HG03520 (cell line): ENCODE measurements at regions not wholly inside any gene's neighbourhood (a gene's known extent, or its start where the extent isn't known, plus 50 kb on each side); places are given as distances from the start of the nearest gene placed in this dataset.

Source experiments
- ATAC-seq: cut with Tn5 transposase; IDR thresholded peaks from one replicate; pipeline ENCODE4 v1.9.1; 2021; ENCODE audit warnings: mild to moderate bottlenecking, moderate library complexity; ENCODE audit not compliant: unreplicated experiment

DNA sequence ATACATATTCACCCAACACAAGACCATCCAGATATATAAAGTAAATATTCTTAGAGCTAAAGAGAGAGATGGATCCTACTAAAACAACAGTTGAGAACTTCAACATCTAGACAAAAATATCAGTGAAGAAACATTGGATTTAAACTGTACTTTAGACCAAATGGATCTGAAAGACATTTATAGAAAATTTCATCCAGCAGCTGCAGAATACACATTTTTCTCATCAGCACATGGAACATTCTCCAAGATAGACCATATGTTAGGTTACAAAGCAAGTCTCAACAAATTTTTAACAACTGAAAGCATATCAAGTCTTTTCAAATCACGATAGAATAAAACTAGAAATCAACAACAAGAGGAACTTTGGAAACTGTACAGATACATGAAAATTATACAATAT, 369.0 kb upstream of the CCDC54 start:
- no peak for ATAC-seq

DNA sequence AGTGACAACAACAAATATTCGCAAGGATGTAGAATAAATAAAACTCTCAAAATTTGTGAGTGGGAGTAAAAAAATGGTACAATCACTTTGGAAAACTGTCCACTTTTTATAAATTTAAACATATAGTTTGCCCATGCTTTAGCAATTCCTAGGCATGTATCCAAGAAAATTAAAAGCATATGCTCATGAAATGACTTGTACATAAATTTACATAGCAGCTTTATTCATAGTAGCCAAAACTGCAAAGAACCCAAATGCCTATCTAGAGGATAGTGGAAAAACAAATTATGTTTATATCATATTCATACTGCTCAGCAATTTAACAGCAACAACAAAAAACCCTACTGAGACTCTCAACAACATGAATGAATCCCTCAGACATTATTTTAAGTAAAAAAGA, 363.6 kb upstream of the CCDC54 start:
- ATAC-seq = no peak

- ATAC-seq = no peak
These were observed 352.6 kb upstream of the CCDC54 start for GRCh38 chr3:107024551-107025026.

- no peak for ATAC-seq
These were observed 351.3 kb upstream of the CCDC54 start for GRCh38 chr3:107025961-107026360.

DNA sequence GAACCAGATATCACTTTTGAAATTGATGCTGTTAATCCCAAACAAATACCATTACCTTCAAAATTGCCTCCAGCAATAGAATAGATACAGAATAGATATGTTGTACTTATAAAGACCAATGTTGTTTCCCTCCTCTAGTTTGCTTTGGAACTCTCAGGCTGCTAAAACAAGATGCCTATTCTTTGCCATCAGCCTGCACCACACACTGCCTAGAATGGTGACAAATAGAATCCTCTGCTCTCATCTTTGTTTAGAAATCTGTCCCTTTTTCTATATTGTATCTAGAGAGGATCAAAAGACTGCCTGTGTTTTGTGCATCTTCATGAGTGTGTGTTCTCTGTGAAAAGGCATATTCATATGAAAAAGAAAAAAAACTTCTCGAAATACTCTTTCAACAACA, 349.2 kb upstream of the CCDC54 start:
- no peak for ATAC-seq

DNA sequence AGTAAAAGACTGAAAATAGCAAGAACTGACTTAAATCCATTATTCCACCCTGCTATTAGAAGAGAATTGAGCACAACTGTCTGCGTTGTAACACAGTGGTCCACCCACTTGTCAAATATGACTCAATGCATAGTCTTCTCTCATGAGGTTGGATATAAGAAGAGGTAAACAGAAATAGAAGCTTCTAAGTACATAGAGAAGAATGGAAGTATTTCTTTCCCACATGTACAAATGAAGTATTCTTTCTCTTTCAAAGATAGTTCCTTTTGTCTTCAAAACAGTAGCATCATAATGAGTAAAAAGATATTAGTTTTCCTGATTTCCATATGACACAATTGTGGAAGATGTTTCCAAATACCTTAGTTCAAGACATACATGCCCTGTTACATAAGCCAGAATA, 348.6 kb upstream of the CCDC54 start:
- no peak for ATAC-seq

DNA sequence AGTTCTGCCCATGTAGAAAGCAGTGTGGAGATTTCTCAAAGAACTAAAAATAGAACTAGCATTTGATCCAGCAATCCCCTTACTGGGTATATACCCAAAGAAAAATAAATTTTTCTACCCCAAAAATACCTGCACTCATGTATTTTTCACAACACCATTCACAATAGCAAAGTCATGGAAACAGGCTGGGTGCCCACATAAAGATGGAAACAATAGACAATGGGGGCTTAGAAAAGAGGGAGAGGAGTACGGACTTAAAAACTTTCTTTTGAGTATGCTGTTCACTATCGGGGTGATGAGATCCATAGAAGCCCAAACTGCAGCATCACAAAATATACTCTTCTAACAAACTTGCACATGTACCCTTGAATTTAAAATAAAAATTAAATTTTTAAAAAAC, 345.1 kb upstream of the CCDC54 start:
- ATAC-seq = no peak

DNA sequence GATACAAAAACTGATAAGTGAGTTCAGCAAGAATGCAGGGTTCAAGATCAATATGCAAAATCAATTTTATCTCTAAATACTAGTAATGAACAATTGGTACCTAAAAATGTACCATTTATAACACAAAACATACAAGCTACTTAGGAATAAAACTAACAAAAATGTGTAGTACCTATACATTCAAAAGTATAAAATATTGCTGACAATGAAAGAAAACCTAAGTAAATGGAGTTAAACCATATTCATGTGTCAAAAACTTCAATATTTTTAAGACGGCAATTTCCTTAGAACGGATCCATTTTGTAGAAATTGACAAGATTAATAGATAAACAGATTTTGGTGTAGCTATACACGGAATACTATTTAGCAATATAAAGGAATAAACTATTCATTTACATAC, 343.1 kb upstream of the CCDC54 start:
- ATAC-seq = no peak

GRCh38 chr3:107035176-107035575, 342.1 kb upstream of the CCDC54 start:
- ATAC-seq = no peak

DNA sequence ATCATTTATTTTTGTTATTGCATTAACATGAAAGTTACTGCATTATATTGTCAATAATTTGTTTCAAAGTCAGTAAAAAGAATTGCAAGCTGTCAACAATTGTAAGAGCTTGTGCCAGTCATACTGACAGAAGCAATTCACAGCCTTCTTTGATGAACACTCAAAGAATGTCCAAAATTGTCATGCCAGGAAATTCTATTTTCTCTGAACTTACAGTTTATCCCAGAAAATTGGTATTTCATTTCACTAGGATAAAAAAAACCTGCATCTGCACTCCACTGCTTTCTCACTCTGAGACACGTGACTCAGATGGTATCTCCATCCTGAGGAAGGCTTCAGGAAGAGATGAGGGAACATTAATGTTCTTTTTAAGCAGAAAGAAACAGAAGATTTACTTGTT, 332.6 kb upstream of the CCDC54 start:
- ATAC-seq = no peak

DNA sequence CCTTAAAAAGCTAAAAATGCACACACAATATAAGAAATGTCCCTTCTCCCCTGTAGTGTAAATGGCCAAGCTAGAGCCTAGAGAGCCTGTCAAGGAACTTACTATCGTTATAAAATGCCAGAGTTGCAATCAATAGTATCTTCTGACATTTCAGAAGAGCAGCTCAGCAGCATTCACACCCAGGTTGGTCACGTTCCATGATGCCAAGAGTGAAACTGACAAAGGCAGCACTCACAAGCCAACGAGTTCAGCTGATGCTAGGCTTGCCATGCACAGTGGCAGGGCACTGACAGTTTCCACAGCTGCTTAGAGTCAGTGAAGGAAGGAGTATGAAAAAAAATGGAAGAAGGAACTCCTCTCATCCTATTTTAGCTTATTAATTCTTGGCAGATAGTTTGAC, 331.4 kb upstream of the CCDC54 start:
- ATAC-seq = no peak

DNA sequence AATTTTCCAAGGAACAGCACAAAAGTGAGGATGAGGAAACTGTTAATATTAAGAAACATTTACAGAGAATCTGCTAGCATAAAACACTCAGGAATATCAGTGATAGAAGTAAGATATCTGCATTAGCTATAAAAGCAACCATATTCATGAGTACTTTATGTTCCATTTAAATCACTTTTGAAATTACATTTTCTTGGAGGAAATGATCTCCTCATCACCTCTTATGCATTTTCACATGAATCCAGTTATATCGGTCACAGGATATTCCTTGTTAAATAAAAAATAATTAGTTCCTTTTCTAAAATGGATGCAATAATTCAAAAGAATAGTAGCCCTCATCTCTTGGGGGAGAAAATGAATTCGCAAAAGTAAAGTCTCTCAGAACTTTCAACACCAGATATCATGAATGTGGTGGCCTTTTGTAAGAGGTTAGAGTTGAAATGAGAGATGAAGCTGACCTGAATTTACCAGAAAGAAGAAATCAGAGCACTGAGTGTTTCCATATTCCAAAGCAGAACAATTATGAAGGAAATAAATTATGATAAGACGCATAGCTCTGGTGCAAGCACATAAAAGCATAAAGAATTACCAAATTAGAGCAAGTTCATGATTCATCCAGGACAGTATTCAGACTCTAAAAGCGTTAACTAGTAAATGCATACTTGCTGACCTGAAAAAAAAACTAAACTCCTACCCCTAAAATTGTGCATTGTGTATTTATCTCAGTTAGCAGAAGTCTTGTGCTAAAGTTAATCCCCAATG, 321.9 kb upstream of the CCDC54 start:
- ATAC-seq = no peak

DNA sequence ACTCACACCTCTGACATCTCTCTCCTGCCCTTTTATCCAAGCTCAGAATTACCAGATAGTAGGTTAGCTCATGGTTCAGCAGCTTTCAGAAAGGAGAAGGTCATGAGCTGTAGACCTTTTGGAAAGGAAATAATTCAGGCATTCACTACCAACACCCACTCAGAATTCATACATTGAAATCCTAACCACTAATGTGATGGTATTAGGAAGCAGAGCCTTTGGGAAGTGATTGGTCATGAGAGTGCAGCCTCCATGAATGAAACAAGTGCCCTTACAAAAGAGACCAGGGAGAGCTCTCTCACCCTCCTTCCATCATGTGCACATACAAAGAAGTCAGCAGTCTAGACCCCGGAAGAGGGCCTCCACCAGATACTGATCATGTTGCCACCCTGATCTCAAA, 315.8 kb upstream of the CCDC54 start:
- no peak for ATAC-seq

- no peak for ATAC-seq
These were observed 314.9 kb upstream of the CCDC54 start for GRCh38 chr3:107062310-107062709.

DNA sequence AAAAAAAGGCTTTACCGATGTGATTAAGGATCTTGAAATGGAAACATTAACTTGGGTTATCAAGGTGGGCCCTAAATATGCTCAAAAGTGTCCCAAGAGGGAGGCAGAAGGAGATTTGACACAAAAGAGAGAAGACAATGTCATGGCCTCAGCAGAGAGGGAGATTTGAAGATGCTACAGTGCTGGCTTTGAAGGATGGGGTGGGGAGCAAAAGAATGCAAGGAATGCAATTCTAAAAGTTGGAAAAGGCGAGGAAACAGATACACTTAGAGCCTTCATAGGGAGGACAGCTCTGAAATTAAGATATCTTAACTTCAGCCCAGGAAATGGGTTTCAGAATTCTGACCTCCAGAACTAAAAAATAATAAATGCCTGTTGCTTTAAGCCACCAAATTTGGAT, 314.5 kb upstream of the CCDC54 start:
- no peak for ATAC-seq

- ATAC-seq = no peak
These were observed 313.9 kb upstream of the CCDC54 start for GRCh38 chr3:107063351-107063750.

DNA sequence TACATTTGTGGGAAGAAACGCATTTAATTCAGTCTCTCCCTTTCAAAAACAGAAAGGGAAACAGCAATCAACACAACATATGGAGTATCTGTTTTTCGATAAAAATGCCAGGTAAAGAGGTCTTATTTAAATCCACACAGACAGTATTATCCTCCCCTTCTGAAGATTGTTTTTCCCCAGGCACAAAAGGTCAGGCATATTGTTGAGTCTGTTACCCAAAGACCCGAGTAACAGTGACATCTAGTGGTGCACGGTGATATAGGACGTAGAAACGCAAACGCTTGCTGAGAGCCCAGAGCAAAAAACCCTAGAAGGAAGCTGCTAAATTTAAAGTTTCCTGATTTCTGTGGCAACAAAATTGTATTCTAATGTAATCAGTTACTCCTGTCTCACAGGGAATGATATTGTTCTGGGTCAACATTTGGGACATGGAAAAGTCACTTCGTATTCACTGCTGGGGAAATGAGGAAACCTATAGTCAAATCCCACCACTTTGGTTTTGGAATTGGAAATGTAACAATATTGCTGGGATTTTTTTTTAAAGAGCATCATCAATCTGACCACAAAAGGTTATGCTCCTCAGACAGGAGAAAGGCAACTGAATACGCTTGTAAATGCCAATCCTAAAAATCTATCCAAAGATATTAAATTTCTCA, 312.7 kb upstream of the CCDC54 start:
- ATAC-seq = peak; percentile 86

- no peak for ATAC-seq
These were observed 312.0 kb upstream of the CCDC54 start for GRCh38 chr3:107065094-107065861.

DNA sequence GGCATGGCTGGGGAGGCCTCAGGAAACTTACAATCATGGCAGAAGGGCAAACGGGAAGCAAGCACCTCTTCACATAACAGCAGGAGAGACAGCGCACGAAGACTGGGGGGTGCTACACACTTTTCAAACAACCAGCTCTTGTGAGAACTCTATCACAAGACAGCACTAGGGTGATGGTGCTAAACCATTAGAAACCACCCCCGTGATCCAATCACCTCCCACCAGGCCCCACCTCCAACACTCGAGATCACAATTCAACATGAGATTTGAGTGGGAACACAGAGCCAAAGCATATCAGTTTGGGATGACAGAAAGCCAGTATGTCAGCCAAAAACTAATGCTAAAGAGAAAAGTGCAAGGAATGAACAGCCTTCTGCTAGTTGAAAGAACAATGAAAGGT, 309.8 kb upstream of the CCDC54 start:
- no peak for ATAC-seq

- no peak for ATAC-seq
These were observed 308.3 kb upstream of the CCDC54 start for GRCh38 chr3:107068980-107069379.

DNA sequence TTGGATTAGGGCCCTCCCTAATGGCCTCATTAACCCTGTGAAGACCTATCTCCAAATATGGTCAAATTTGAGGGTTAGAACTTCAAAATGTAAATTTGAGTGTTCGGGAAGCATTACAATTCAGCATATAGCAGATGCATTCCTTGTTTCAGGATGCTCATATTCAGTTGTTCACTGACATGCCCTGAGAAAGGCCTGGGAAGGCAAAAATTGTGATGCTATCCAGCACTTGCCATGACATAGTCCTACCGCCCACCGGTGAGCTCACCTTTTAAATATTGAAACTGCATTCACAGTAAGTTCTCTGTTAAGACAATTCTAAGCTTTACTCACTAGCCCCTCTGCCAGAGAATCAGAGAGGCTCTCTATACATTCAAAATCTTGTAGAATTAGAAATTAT, 300.3 kb upstream of the CCDC54 start:
- ATAC-seq = no peak

DNA sequence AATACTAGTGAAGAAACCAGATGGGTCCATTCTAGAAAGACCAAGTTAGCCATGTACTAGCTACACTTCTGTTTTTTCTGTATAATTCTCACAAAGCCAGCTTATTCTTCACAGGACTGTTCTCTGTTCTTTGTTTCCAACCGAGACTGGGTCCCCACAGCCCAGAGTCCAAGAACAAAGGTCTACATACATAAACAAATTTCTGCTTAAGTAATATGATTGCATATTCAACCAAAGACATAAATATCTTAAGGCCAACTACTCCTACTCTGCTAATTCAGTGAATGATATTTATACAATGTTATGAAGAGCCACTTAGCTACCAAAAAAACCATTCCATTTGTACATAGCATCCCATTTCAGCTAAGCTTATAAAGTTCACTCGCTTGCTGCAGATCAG, 299.8 kb upstream of the CCDC54 start:
- no peak for ATAC-seq
